BJ (cell line): ENCODE measurements at regions not wholly inside any gene's neighbourhood (a gene's known extent, or its start where the extent isn't known, plus 50 kb on each side); places are given as distances from the start of the nearest gene placed in this dataset.

ENCODE experiments used
- CTCF ChIA-PET: fragments of 350-600 bp; formaldehyde crosslinking; extraction: SDS; loops from one replicate; lab custom pipeline; 2021; ENCODE audit warnings: antibody characterized with exemption, inconsistent platforms; lab: Yijun Ruan, JAX
- POLR2A ChIA-PET: fragments of 300-600 bp; sonication (Branson Sonifier 250); formaldehyde crosslinking; extraction: SDS; loops from one replicate; lab custom pipeline; 2021; ENCODE audit warnings: antibody characterized with exemption; lab: Charles Lee
- DNase-seq: peaks from one replicate; pipeline ENCODE4 v3.0.0-alpha.2; 2011; ENCODE audit warnings: low read depth
- H3K27me3 ChIP-seq: 2 replicates; pipeline ENCODE4 v1.6.0; 2011; ENCODE audit warnings: low read length; ENCODE audit not compliant: control insufficient read depth, insufficient read depth
- H3K36me3 ChIP-seq: 2 replicates; pipeline ENCODE4 v1.5.1; 2011; ENCODE audit warnings: low read length; ENCODE audit not compliant: control insufficient read depth, insufficient read depth
- H3K4me3 ChIP-seq: 2 replicates; pipeline ENCODE4 v1.5.1; 2011; ENCODE audit warnings: low read depth, mild to moderate bottlenecking, control low read depth, low read length
- CTCF ChIP-seq: IDR thresholded peaks from 2 replicates; pipeline ENCODE4 v1.5.1; 2011; ENCODE audit warnings: low read depth, mild to moderate bottlenecking, control low read depth, inconsistent platforms, low read length, moderate library complexity; ENCODE audit not compliant: insufficient read depth

GRCh38 chr20:39359981-39360620 lies 398.0 kb downstream of the DHX35 start:
- H3K36me3 ChIP-seq = no peaks in the 10 kb centered on the region
- DNase-seq = no peak
- ChIA-PET CTCF (no interaction called here), POLR2A (no interaction called here)
- H3K4me3 ChIP-seq = no peak overlapping the region
- TF ChIP-seq CTCF = no peak
- no peaks in the 10 kb centered on the region for H3K27me3 ChIP-seq

GRCh38 chr20:39358052-39358451 lies 395.9 kb downstream of the DHX35 start:
- Histone ChIP-seq H3K36me3 (no peaks in the 10 kb centered on the region), H3K4me3 (no peak overlapping the region), H3K27me3 (no peaks in the 10 kb centered on the region)
- no peak for DNase-seq
- POLR2A ChIA-PET = no interaction called here
- CTCF ChIA-PET = no interaction called here
- TF ChIP-seq CTCF = no peak

- no peak for DNase-seq
- H3K4me3 ChIP-seq = no peak overlapping the region
- no peaks in the 10 kb centered on the region for H3K36me3 ChIP-seq
- POLR2A ChIA-PET = no interaction called here
- no peak for TF ChIP-seq CTCF
- CTCF ChIA-PET = no interaction called here
- no peaks in the 10 kb centered on the region for H3K27me3 ChIP-seq
Measured at GRCh38 chr20:39356908-39357307, 394.8 kb downstream of the DHX35 start.

GRCh38 chr20:39349240-39349639 lies 387.1 kb downstream of the DHX35 start:
- no peaks in the 10 kb centered on the region for H3K27me3 ChIP-seq
- DNase-seq = no peak
- no peak for TF ChIP-seq CTCF
- ChIA-PET CTCF (no interaction called here), POLR2A (no interaction called here)
- no peak overlapping the region for H3K4me3 ChIP-seq
- H3K36me3 ChIP-seq = no peaks in the 10 kb centered on the region

GRCh38 chr20:39347626-39348025 lies 385.5 kb downstream of the DHX35 start:
- no peak for DNase-seq
- no peak overlapping the region for H3K4me3 ChIP-seq
- CTCF ChIA-PET = no interaction called here
- no peaks in the 10 kb centered on the region for H3K36me3 ChIP-seq
- POLR2A ChIA-PET = no interaction called here
- H3K27me3 ChIP-seq = no peaks in the 10 kb centered on the region
- TF ChIP-seq CTCF = no peak
